HG03139 (cell line): ENCODE measurements at regions not wholly inside any gene's neighbourhood (a gene's known extent, or its start where the extent isn't known, plus 50 kb on each side); places are given as distances from the start of the nearest gene placed in this dataset.

ENCODE experiments used
- ATAC-seq: cut with Tn5 transposase; IDR thresholded peaks from one replicate; pipeline ENCODE4 v1.9.1; 2021; ENCODE audit not compliant: unreplicated experiment

DNA sequence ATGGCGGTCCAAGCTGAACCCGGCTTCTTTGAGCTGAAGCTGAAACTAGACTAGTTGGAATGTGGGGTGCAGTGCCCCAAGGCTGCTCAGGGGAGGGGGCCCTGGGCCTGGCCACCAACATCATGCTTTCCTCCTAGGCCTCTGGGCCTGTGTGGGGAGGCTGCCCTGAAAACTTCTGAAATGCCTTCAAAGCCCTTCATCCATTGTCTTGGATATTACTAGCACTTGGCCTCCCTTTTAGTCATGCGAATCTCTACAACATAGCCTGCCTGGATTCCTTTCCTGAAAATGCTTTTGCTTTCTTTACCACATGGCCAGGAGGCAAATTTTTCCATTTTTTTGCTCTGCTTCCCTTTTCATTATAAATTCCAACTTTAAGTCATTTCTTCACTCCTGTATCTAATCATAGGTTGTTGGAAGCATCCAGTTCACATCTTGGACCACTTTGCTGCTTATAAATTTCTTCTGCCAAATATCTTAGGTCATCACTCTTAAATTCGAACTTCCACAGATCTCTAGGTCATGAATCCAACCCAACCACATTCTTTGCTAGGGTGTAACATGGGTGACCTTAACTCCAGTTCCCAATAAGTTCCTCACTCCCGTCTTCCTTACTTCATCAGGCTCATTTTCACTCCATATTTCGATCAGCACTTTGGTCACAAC is 103.4 kb downstream of the DDIT4L start:
- no peak for ATAC-seq

DNA sequence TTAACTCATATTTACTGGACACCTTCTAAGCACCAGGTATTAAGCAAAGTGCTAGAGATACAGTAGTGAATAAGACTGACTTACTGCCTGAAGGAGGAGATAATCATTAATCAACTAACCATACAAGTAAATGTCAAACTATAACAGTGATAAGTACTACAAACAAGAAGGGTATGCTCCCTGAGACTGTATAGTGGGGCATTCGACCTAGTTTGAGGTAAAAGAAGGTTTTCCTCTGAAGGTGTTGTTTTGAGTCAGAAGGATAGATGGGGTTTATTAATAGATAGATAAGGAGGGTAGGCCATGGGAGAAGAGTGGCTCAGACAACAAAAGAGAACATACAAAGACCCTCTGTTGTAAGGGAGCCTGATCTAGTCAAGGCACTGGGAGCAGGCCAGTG is 105.4 kb downstream of the DDIT4L start:
- no peak for ATAC-seq

DNA sequence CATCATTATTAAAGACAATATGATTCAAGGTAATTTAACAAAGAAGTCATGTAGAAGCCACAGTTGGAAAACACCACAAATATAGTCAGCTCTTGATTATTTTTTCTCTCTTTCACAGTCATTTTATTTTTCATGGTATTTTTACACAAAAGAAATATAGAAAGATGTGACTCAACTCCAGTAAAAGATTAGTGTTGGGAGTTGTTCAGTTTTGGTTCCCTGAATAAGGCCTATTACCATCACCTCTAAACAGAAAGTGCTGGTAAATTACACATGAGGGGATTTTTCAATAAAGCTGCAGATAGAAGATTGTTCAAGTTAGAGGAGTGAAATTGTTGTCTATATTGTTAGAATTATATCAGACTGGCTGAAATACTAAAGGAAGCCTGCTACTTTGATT is 107.0 kb downstream of the DDIT4L start:
- no peak for ATAC-seq

DNA sequence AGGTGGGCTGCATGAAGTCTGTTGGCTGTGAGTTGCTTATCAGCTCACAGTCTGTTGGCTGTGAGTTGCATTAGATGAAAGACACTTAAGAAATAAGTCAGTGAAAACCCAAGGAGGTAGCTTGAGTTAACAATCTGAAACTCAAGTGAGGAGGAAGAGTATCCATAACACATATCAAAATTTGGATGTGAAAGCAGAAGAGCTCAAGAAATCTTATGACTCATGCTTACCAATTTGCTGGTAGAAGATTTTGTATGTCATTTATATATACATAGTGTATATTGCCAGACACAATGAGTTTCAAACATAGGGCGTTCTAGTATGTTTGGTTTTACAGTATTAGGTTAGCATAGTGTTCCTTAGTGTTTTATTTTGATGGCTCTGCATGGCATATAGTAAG is 107.4 kb downstream of the DDIT4L start:
- ATAC-seq = no peak

DNA sequence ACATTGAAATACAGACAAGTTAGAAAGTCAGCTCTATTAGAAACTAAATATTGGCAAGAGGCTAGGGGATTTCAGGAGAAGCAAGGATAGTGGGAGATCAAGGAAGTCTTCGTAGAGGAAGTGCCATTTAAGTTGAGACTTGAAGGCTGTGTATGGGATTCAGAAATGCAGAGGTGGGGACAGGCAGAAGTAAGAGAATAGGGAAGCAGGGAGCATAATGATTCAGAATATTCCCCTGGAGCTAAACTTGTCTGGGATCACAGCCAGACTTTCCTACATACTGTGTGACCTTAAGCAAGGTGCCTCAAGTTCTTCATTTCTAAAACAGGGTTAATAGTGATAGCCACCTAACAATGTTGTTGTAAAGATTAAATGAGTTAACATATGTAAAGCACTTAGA is 108.8 kb downstream of the DDIT4L start:
- ATAC-seq = no peak

DNA sequence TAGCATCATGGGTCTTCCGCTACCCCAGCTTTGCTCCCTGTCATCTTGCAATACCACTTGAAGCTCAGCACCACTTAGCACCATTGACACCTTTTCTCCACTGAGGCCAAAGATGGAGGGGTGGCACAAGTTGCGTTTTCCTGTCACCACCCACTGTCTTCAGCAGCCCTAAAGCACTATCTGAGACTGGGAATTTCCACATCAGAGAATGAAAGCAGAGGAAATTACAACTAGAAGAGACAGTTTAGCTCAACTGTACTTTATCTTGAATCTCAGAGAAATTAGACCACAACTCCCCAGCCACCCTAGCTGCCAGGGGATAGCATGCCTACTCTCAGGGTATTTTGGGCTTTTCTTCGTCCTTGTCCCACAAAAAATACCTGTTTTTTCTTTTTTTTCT is 111.0 kb downstream of the DDIT4L start:
- ATAC-seq = no peak

DNA sequence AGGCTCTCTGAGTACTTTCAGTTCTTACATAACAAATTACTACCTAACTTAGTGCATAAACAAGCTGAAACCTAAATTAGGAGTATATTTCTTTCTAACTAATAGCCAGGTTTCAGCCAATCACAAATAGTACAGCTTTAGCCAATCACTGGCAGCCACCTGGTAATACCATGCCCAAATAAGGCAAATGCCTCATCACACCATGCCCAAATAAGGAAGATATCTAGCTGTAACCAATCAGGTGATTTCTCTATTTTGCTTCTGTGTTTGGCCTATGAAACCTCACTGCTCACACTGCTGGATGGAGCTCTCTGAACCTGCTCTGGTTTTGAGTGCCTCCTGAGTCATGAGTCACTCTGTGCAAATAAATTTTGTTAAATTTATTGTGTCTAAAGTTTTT is 113.5 kb downstream of the DDIT4L start:
- no peak for ATAC-seq

DNA sequence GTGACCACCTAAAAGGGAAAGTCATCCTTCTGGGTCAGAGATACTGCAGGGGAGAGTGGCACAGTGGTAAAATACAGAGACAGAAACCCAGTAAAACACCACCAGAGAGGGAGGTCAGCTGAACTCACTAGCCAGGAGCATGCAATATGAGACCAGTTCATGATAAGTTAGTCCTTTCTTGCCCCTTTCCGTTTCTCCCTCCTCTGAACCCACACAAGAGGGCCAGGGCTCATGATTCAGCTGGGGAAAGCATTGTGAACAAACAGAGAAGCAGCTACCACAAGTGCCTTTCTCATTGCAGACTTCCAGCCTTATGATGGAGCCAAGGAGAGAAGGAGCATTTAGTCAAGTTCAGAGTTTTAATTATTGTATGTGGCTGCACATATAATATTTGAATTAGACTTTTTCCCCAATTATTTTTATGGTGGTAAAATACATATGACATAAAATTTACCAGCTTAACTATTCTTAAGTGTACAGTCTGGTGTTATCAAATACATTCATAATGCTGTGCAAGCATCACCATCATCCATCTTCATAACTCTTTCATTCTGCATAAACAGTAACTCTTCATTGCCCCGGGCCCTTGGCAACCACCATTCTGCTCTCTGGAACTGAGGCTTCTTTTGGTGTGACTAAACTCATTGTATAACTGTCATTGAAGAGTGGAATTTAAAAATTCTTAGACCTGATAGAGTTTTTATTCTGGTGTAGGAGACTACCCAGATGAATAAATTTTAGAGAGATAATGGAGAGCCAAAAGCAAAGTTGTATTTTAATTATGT is 114.6 kb downstream of the DDIT4L start:
- no peak for ATAC-seq

DNA sequence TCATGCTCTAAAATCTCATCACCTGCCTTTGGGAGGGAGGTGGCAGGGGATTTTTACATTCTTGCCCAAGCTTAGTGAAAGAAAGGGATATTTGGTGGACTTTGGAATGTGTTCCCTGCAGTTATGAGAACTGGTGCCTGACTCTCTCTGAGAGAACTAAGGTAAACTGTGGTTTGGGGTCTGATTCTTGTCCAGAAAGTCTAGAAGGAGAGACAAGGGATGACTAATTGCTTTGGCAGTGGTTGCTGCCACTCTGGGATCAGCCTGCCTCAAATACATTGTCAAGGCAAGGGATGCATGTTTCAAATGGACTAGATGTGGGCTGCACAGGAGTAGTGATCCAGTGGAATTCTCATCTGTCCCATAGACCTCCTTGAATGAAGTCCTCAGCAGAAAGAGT is 115.2 kb downstream of the DDIT4L start:
- ATAC-seq = no peak

DNA sequence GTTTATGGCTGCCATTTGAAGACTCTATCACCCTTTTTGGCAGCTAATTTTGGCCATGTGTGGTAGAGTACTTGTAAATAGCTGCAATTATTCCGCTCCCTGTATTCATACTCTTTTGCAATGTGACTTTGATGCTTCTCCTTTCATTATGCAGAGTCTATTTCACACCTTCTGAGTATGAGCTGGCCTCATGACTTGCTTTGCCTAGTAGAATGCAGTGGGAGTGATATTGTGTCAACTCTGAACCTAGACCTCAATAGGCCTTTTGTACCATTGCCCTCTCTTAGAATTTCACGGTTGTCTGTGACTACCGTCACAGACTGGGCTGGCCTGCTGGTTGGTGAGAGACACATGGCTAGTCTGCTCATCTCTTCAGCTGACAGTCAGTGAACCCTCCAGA is 118.8 kb downstream of the DDIT4L start:
- ATAC-seq = no peak

DNA sequence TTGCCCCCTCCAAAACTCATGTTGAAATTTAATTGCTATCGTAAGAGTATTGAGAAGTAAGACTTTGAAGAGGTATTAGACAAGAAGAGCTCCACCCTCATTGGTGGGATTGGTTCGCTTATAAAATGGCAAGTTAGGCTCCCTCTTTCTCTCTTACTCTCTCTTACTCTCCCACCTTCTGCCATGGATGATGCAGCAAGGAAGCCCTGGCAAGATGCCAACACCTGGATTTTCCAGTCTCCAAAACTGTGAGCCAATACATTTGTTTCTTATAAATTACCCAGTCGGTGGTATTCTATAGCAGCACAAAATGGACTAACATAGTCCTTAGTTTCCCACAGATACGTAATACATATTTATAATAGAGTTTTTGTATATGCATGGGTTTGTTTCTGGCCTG is 119.4 kb downstream of the DDIT4L start:
- no peak for ATAC-seq

DNA sequence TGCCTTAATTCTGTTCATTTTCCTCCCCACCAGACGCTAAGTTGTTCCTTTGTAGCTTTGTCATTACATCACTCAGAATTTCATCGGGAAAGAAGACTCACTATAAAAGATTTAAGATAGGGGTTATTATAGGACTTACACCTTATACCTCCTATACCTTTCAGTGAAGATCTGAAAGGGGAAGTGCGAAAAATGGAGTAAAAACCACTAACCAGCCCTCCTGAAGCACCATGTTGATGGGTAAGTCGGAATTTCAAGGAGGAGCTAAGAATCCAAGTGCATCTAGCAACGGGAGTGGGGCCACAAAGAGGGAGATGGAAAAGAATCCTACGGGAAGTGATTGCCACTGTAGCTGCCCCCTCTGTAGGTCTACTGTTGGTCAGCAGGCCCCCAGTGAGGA is 119.1 kb upstream of the H2AZ1 start:
- no peak for ATAC-seq

DNA sequence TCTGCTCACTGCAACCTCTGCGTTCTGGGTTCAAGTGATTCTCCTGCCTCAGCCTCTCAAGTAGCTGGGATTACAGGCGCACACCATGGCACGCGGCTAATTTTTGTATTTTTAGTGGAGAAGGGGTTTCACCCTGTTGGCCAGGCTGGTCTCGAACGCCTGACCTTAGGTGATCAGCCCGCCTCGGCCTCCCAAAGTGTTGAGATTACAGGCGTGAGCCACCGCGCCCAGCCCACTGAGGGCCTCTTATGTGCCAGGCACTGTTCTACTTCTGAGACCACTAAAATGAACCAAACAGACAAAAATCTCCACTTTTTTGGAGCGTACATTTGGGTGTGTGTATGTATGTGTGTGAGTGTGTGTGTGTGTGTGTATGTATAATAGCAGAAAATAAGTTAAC is 117.2 kb upstream of the H2AZ1 start:
- ATAC-seq = no peak

DNA sequence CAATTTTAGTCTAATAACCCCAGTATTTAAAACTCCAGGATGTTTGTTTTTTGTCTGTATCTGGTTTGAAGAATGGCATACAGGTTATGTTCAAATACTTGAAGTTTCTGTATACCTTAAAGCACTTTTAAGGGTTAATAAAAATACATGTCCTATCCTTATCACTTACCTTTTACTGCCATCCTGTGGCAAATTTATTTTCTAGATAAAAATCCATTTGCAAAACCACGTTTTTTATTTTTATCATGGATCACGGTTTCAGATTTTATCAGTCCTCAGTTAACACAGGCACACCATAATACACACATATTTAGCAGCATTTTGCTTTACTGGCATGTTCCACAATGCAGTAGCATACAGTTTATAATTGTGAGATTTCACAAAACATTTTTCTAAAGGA is 113.3 kb upstream of the H2AZ1 start:
- no peak for ATAC-seq

DNA sequence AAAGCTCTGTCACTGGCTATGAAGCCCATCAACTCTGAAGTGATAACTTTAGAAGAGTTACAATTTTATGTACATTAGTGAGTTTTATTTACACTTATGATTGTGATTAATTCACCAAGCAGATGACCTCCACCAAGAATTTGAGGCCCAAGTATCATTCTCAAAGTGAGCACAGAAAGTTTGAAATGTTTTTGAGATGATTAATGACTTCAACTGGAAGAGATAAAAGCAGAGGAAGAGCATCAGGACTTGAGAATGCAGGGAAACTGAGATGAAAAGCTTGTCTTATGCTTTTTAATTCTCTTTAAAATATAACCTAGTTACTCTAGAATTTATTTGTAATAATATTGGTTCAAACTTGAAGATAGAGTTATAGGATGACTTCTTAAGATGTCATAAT is 112.8 kb upstream of the H2AZ1 start:
- ATAC-seq = no peak

DNA sequence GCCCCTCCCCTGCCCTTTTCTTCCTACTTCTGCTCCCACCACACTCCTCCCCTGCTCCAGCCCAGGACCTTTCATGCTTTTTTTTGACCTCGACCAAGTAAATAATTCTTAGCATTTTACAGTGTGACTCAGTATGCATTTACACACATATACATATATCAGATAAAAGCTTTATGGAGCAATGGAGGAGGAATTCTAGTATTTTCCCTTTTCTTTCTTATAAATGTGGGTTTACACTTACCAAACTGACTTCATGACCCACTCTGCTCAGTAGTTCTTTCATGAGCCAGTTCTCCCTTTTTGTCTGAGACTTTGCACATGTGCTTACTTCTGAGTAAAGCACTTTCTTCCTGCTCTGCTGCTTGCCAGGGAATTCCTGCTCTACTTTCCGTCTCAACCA is 111.8 kb upstream of the H2AZ1 start:
- ATAC-seq = no peak

DNA sequence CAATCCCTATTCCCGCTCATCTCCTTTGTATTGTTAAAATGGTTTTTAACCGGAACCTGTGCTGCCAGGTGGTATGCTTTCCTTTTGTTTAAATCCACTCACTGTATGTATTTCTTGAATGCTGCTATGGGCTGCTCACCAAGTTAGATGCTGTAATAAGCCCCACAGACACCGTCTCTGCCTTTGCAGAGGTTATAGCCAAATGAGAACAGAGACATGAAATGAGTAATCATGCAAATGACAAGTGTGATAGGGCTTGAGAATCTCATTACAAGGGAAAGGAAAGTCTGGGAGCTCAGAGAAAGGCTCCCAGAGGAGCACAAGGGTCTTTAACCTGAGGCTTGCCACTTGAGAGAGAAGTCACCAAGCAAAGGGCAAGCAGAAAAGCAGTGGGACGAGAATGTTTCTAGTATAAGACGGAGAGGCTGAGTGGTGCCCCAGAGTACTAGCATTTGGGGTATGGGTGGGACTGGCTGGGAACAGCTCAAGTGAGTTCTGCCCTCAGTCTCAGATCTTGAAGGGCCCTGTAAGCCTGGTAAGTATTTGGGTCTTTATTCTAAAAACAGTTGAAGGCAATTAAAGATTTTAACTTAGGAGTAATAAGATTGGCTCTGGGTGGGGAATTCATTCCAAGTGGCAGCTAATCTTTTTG is 110.8 kb upstream of the H2AZ1 start:
- ATAC-seq = no peak

DNA sequence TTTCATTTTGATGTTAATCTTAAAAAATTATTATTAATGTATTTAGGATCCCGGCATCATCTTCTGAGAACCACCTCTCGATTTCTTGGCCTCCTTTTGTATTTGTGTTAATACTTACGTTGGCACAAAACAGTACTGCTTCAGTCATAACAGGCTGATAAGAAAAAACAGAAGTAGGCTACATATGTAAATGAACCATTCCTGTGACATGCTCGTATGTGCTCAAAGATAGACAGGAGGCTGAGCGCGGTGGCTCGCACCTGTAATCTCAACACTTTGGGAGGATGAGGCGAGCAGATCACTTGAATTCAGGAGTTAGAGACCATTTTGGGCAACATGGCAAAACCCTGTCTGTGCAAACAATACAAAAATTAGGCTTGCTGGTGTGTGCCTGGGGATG is 109.4 kb upstream of the H2AZ1 start:
- no peak for ATAC-seq

DNA sequence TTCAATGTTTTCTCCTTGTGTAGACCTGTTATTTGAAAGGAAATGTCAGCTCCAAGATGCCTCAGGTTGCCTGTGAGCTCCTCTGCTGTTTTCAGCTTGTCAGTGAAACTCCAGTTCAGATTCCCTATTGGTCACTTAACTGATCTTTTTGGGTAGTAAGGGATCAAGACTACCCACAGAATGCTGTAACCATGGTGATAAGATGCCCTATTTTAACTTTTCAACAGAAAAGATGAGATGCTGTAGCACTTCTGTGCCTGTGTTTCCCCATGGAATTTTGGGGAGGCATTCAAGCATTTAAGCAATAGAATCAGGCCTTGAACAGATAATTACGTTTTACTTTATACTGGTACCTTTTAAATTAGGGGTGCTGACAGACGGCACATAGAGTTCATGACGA is 106.6 kb upstream of the H2AZ1 start:
- ATAC-seq = no peak

DNA sequence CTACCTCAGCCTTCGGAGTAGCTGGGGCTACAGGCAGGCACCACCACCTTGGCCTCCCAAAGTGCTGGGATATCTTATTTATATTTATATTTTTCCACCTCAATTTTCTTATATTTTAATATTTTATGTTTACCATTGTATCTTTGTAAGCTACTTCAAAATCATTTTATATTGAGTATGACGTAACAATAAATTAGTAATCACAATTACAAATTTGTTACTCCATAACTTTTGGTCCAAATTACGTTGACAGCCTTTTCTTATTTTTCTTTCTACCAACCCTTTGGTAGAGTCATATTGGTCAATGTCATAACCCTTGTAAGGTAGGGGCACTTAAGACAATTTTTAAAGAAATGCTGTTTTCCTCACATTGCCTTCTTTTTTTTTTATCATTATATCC is 104.0 kb upstream of the H2AZ1 start:
- ATAC-seq = no peak

DNA sequence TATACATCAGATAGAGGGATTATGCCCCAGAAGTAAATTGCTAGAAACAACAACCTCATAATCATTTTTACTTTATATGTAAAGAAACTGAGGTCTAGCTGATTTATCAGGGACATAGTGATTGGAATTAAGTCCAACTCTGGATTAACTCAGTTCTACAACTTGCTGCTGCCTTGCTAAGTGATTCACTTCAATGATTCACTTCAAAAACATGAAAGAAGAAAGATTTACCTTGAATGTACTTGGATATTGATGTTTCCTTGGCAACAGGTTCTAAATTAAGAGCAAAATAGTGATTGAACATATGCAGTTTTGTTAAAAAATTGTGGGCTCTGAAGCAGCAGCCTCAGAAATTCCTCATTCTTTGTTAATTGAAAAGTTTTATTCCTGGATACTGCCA is 99.8 kb upstream of the H2AZ1 start:
- no peak for ATAC-seq

DNA sequence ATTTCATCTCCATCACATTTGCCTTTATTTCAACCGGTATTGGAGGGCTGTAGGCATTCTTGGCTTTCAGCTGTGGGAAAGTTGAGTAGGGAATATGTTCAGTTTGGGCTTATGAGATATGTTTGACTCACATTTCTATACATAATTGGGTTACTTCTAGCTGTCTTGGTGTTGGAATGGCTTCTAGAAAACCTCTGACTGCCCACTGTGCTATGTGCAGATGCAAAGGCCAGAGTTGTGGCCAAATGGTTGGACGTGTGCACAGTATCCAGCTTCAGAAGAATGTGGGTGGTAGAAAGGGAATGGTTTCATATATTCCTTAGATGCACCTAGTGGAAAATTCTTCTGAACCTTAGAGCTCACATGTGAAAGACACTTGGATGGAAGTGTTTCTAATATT is 92.6 kb upstream of the H2AZ1 start:
- ATAC-seq = no peak
